GM19351 (cell line): ENCODE measurements at regions not wholly inside any gene's neighbourhood (a gene's known extent, or its start where the extent isn't known, plus 50 kb on each side); places are given as distances from the start of the nearest gene placed in this dataset.
"Not testable (repeated sequence)": the region's sequence is repeated elsewhere in the genome, so short reads cannot be mapped to it uniquely, and the experiment has no call there.

Source experiments
- ATAC-seq: cut with Tn5 transposase; IDR thresholded peaks from one replicate; pipeline ENCODE4 v1.9.1; 2021; ENCODE audit warnings: mild to moderate bottlenecking, moderate library complexity; ENCODE audit not compliant: unreplicated experiment

DNA sequence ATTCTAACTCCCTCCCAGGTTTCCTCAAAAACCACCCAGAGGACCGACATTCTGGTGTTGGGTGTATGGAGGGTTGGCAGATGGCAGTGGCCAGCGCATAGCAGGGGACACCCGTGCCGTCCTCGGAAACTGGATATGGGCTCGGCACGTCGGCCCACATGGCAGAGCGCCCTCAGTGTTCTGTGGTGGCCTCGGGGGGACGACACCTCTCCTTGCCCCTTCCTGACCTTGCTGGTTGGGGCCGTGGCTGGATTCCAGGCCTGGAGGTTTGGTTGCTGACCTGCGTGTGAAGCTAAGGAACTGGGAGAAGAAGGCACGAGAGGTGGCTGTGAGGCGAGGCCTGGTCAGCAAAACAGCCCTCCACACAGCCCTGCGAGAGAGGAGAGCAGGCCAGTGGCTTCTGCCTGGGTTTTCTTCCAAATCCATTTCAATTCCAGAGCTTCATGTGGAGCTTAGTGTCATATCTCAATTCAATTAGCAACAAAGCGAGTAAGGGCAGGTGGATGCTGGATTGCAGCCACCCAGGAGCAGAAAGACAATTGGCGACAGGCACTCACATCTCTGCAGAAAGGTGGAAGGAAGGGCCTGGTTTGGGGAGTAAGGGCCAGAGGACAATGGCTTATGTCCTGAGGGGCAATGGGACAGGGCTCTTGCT is 478.4 kb downstream of the BRD1 start:
- no peak for ATAC-seq

DNA sequence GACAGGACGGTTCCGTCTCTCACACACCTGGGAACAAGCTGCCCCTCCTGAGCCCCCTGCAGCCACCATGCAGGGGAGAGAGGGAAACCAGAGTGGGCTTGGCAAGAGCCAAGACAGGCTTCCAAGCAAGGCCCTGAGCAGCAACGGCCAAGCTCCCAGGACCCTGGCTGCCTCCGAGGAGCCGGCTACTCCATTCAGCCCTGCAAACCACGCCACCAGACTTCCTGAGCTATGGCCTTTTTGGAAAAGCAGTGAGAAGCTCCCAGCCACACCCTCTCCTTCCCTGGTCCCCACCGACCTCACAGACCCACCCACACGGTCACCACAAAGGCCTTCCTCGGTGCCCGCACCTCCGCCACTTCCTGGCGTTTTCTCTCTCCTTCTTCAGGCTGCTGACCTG is 479.0 kb downstream of the BRD1 start:
- no peak for ATAC-seq

DNA sequence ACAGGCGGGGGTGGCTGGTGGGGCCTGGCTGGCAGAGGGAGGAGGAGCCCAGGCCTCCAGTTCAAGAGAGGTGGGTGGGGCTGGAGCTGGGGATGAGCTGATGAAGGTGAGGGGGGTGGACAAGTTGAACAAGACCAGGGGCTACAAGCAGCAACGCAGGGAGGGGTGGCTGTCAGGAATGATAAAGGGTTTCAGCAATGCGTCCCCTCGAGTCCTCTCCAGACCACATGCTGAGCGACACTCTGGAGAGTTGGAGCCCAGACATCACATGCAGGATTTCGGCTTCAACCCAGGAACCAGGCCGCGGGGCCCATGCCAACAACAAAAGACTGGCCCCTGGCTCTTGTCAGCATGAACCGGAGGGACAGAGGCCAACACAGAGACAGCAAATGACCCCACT is 480.3 kb downstream of the BRD1 start:
- ATAC-seq = no peak

DNA sequence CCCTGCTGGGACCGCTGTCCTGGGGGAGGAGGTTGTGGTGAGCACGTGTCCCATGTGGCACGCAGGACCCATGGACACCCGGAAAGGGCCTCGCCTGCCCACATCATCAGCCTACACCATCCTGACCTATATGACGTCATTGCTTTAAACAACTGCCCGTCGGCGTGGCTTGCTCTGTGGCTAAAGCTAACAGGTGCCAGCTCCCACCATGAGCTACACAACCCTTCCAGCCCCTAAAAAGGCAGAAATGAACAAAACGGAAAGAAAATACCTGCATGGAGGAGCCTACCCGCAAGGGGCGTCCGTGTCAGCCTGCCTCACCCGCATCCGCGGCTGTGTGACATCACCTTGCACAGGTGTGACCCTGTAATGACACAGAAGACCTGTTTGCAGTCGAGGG is 481.8 kb downstream of the BRD1 start:
- no peak for ATAC-seq

DNA sequence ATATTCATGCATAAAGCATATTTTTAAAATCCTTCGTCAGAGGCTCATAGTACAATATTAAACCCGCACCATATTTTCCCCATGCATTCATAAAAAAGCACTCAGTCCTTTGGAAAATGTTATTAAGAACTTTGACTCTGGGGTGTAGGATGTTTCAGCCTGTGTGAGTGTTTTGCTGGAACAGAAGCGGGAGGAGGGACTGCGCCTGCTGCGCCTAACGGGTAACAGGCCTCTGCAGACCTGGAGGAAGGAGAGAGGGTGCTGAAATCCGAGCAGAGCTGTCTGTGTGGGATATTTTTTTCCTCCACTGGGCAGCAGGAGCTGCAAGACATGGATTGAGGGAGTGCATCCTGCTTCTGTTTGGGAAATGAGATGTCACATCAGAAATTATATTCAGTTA is 483.0 kb downstream of the BRD1 start:
- ATAC-seq = no peak

DNA sequence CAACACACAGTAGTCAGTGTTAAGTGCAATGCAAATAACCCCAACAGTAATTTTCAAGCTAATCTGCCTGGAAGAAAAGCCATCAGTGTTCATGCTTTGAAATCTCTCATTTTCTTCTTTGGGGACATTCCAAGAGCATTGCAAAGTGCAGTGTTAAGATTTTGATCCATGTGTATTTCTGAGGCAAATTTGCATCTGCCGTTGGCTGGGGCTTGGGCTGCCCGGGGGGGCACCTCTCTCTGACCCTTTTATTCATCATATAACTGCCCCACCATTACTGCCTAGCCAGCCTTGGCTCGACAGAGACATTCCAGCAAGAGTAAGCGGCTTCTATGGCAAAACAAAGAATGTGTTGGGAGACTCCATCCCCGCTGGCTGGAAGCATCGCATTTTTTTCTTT is 483.5 kb downstream of the BRD1 start:
- ATAC-seq = no peak

DNA sequence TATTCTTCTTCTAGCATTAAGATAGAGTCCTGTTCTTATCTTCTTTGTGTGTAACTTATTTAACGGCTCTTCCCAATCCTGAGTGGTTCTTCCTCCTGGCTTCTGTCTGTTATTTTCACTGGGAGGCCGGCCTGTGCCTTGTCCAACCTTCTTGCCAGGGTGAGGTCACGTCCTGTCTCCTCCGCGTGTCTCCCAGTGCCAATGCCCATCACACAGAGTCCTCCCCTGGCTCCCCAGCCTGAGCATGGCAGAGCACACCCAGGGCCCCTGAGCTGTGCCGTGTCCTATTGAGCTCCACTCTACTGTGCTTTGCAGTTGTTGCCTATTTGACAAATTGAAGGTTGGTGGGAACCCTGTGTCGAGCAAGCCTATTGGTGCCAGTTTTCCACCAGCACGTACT is 487.3 kb downstream of the BRD1 start:
- ATAC-seq = no peak

DNA sequence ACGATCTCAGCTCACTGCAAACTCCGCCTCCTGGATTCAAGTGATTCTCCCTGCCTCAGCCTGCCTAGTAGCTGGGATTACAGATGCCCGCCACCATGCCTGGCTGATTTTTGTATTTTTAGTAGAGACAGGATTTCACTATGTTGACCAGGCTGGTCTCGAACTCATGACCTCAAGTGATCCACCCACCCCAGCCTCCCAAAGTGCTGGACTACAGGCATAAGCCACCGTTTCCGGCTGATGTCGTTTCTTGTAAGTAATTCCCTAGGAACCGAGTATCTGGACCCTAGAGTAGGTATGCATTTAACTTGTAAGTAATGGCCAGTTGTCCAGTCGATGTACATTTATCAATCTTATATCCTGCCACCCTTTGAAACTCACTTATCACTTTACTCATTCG is 491.2 kb downstream of the BRD1 start:
- ATAC-seq = not testable (repeated sequence)

DNA sequence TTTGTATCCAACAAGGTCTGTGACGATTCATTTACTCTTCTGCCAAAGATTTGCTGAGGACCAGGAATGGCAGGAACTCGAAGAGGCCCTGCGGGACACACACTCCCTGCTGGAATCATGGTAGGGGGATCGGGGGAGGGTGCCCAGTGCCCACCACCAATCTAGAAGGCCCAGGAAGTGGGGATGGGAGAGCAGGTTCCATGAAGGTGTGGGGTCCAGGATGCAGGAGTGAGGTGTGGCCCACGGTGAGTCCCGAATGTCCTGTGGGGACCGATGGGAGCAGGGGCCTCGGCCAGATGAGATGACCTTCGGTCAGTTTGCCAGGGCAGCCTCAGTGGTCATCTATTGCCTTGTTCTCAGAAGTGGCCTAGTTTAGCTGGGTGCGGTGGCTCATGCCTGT is 492.7 kb downstream of the BRD1 start:
- no peak for ATAC-seq

DNA sequence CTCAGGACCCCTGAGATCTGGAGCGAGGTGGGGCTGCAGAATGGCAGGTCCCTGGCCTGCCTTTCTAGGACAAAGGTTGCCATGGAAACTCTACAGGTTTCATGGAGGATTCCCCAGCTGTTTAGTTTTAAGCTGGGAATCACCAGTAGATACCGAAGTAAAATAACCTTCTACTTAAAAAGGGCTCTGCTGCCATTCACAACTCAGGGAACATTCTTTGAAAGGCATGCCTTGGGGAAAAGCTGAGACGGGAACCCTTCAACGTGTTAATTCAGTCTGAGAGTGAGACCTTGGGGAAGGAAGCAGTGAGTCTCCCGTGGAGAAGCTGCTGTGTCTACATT is 493.3 kb downstream of the BRD1 start:
- ATAC-seq = no peak

DNA sequence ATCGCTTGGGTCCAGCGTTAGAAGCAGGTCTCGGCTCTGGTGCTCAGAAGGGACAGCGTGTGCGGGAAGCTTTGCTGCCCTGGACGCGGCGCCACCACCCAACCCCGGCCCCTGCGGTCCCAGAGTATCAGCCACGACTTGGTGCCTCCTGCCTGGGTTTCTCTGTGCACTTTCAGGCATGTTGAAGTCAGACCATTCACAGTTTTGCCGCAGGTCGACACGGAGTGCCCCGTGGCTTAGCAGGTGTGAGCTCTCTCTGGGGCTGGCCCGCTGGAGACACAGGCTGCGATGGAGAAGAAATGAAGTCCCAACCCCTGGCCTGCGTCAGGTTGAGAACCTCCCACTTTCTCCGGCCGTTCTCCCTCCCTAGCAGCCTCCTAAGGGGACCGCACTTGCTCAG is 494.5 kb downstream of the BRD1 start:
- ATAC-seq = no peak

DNA sequence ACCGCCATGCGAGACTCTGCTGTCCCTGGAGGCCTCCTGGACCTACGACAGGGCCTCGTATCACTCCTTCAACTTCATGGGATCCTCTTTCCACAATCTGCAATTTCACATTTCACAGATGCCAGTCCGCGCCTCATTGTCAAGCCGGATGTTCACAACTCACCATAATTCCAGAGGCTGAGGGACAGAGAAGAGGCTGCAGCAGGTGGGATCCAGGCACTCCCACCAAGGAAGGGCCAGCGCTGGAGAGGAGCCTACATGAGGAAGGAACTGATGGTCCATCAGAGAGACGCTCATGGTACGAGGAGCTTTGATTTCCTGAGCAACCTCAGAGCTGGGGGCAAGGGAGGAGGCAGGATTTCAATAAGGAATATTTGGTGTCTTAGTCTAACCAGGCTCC is 495.0 kb downstream of the BRD1 start:
- no peak for ATAC-seq

DNA sequence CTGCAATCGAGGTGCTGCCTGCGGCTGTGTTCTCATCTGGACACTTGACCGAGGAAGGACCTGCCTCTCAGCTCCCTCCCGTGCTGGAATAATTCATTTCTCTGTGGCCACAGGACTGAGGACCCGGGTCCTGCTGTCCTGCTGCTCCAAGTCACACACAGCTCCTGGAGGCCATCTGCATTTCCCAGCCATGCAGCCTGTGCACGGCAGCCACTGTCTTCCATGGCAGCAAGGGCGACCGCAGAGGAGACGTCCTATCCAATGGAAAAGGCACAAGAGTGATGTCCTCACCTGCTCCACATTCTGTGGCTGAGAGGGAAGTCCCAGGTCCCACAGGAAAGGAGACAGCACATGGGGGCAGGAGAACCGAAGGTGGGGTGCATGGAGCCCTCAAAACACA is 495.8 kb downstream of the BRD1 start:
- no peak for ATAC-seq

DNA sequence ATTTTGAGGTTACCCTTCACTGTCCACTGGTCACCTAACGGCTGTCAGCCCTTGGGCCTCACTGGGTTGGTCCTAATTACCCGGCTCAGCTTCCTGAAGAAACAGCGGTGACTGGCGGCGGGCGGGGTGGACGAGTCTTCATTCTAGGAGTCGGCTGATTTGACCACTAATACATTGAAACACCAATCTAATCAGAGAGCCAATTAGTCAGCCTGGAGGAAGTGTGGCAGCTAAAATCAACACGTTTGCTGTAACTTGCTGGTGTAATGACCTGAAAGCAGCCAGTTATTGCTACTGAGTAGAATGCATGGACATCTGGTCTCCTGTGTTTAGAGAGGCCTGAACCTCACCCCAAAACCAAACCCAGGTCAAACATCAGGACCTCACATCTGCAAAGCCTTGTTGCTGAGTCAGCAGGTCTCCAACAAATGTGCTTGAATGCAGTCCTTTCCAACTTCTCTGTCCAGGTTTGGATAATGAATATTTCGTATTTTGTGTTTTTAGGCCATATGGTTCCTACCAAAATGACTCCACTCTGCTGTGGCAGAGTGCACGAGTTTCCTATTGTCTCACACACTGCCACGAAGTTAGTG is 496.4 kb downstream of the BRD1 start:
- no peak for ATAC-seq

DNA sequence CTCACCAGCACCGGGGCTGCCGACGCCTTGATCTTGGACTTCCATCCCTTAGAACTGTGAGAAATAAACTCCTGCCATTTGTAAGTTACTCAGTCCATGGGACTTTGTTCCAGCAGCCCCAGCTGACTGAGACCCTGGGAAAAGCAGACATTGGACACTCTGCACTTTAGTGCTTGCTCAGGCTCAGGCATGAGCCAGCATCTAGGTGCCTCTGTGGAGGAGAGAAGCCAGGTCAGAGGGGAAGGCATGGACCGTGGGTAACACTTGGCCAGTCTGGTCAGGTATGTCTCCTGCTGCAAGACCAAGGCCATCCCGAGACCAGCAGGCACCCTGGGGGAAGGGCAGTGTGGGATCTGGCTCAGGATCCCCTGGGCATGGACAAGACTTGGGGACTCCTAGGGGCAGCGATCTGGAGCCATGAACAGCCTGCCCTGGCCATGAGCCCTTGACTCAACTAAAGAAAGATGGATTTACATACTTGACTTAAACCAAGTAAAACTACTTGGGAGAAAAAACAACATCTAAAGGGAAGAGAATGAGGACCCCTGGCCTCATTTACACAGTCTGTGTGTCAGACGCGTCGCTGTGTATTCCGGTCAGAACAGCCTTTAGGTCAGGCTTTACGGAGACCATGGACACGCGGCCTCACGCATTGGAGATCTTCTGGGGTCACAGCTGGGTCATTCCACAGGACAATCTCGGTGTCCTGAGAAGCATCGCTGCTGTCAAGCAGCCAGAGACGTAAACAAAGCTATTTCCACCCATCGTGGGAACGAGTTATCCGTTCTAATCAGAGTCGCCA is 497.1 kb downstream of the BRD1 start:
- ATAC-seq = no peak

DNA sequence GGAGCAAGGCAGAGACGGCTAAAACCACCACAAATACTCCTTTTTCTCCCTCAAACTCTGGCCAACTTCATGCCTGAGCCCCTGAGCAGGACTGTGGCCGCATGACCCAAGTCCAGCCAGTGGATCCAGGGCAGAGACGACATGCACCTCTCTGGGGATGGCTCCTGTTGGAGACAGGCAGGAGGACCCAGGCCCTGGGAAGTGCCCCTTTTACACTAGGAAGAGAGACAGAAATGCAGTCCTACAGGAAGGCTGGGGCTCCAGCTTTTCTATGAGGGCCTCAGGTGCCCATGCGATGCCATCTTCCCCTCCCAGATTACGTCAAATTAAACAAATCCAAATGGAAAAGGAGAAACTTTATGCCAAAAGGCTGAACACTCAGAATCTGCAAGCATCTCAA is 498.0 kb downstream of the BRD1 start:
- no peak for ATAC-seq

DNA sequence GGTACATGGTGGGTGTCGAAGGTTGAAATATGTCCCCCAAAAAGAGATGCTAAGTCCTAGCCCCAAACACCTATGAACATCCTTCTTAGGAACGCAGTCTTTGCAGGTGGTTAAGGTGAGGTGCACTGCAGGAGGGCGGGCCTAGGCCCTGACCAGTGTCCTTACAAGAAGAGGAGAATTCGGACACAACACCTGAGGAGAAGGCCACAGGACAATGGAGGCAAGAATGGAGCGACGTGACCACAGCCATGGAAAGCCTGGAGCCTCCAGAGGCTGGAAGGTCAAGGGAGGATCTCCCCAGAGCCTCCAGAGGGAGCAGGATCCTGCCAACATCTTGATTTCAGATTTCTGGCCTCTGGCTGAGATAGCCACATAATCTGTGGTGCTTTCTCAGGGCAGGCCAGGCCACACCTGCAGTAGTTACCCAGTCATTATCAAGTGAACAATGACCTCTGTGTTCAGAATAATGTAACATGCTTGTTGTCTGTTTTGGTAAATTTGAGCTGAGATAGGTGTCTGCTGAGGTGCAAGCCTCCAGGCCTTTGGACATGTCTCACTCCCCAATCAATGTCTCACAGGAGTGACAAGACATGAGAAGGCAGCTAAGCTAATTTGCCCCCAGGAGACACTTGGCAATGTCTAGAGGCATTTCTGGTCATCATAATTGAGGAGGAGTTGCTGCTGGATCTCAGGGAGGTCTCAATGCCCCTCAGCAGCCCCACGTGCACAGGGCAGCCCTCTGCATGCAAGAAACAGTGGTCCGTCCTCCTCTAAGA is 498.9 kb downstream of the BRD1 start:
- ATAC-seq = no peak

DNA sequence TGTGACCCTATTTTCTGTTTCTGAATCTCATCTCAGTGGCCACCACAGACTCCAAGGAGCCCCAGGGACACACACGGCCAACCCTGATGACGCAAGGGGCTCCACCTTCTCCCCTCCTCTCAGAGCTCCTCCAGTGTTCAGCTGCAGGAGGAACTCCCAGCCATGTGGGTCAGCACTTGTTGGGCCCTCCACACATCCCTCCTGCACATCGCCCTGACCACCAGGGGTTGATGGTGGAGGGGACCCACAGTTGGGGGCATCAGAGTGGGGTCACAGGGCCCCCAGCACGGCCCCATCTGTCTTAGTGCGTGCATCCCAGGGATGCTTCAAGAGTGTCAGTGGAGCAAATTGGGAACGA is 499.6 kb downstream of the BRD1 start:
- ATAC-seq = no peak

DNA sequence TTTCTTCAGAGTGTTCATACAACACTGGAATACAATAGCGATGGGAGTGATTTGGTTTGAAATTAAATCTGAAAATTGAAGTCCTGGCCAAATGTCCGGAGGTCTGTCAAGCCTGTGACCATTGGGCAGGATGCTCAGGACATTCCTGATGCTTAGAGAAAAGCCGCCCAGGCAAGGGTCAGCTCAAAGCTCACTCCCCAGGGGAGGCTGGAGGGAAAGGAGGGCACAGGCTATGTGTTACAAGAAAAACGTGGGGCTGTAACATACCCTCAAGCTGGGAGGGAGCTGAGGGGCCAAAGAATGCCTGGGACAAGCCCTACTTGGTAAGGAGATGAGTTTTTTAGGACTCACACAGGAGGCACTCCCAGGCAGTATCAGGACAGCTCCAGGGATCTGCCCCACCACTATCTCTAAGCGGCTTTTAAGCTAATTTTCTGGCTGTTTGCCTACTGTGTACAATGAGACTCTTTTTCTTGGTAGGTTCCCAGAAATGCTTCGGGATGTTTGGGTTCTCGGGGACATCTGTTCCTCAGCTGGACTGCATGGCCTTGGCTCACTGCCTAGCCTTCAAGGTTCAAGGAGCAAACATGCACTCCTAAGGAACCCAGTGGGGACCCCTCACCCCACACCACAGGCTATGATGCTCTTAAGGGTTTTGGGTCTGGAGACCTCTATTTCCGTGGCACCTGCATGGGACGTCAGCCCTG is 500.1 kb downstream of the BRD1 start:
- ATAC-seq = no peak

DNA sequence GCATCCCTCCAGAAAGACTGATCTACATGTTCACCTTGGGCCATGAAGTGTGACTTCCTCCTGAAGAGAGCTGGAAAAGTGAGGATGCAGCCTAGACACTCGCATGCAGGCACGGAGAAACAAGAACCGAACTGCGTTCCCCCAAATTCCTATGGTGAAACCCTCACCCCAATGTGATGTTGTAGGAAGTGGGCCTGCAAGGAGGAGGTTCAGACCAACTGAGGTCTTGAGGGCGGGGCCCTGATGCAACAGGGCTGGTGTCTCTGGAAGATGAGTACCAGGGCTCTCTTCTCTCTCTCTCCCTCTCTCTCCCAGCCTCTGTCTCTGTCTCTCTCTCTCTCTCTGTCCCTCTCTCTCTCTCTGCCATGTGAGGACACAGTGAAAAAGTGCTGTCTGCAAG is 501.1 kb downstream of the BRD1 start:
- no peak for ATAC-seq
